HEK293T (cell line): ENCODE measurements at regions not wholly inside any gene's neighbourhood (a gene's known extent, or its start where the extent isn't known, plus 50 kb on each side); places are given as distances from the start of the nearest gene placed in this dataset.

ENCODE experiments used
- BHLHE40 ChIP-seq: fragments of 450-650 bp; IDR thresholded peaks from 2 replicates; pipeline ENCODE4 v1.6.1; 2016; ENCODE audit warnings: mild to moderate bottlenecking, moderate library complexity, borderline replicate concordance
- ELF4 ChIP-seq: fragments of 450-650 bp; IDR thresholded peaks from 2 replicates; pipeline ENCODE4 v1.6.1; 2017; ENCODE audit warnings: antibody characterized with exemption
- FOXA1 ChIP-seq: fragments of 450-650 bp; IDR thresholded peaks from 2 replicates; pipeline ENCODE4 v1.6.1; 2016; ENCODE audit warnings: mild to moderate bottlenecking
- FOXK2 ChIP-seq: fragments of 450-650 bp; IDR thresholded peaks from 2 replicates; pipeline ENCODE4 v1.6.1; 2016; ENCODE audit warnings: mild to moderate bottlenecking
- HDGF ChIP-seq: fragments of 450-650 bp; IDR thresholded peaks from 2 replicates; pipeline ENCODE4 v1.6.1; 2017; ENCODE audit warnings: antibody characterized with exemption, borderline replicate concordance
- LEF1 ChIP-seq: fragments of 450-650 bp; IDR thresholded peaks from 2 replicates; pipeline ENCODE4 v1.6.1; 2017; ENCODE audit warnings: mild to moderate bottlenecking, borderline replicate concordance
- SUZ12 ChIP-seq: fragments of 450-650 bp; IDR thresholded peaks from 2 replicates; pipeline ENCODE4 v1.6.1; 2016; ENCODE audit warnings: mild to moderate bottlenecking

DNA sequence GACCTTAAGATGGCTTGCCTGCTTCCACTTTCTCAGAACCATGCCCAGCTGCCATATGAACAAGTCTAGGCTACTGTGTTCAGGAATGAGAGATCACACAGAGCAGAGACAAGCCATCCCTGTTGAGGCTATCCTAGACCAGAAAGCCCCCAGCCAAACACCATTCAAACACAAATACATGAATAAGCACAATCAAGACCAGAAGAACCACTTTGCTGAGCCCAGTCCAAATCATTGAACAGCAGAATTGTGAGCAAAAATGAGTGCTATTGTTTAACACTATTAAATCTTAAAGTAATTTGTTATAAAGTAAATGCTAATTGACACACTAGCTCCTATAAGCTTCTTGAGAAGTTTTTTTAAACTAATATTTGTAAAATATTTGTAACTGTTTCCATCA lies 79.0 kb upstream of the LYZL1 start:
- no peak for TF ChIP-seq FOXA1
- TF ChIP-seq BHLHE40, result no peak
- no peak for TF ChIP-seq FOXK2
- no peak for TF ChIP-seq HDGF
- no peak for TF ChIP-seq SUZ12
- no peak for TF ChIP-seq LEF1
- no peak for TF ChIP-seq ELF4
